ENCODE measurements at regions not wholly inside any gene's neighbourhood (a gene's known extent, or its start where the extent isn't known, plus 50 kb on each side); places are given as distances from the start of the nearest gene placed in this dataset.
A peak's percentile ranks its signal among the peaks of the same experiment; 100 is the strongest.

DNA sequence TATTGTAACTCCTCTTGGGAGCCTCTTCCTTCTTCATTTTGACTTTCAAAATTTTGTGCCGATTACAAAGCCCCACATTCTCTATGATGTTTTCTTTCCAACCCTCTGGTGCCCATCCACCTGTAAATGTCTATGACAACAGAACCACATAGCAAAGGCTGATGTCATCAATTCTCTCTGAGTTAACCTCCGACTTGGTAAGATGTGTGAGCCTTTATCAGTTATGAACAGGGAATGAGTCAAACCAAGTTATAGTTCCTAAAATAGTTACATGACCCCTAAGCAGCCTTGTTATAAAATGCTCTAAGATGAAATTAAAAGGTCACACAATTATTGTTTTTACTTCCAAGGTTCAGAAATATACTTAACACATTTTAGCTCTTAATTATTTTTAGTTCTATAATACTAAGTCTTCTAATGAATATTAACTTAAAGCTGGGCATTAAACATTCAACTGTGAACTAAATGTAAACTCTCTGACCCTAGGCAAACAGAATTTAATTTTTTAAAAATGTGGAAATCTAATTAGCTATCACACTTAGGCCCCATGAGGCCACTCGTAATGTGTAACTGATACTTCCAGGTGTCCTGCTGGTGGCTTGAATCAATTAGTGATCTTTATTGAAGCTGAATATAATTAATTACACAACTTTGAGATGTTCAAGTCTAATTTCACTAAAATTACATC, 102.3 kb upstream of the CYRIA start:
- no peak overlapping the region for H3K4me3 ChIP-seq (ENCODE audit: low read length)
- TF ChIP-seq, protein P1, sequence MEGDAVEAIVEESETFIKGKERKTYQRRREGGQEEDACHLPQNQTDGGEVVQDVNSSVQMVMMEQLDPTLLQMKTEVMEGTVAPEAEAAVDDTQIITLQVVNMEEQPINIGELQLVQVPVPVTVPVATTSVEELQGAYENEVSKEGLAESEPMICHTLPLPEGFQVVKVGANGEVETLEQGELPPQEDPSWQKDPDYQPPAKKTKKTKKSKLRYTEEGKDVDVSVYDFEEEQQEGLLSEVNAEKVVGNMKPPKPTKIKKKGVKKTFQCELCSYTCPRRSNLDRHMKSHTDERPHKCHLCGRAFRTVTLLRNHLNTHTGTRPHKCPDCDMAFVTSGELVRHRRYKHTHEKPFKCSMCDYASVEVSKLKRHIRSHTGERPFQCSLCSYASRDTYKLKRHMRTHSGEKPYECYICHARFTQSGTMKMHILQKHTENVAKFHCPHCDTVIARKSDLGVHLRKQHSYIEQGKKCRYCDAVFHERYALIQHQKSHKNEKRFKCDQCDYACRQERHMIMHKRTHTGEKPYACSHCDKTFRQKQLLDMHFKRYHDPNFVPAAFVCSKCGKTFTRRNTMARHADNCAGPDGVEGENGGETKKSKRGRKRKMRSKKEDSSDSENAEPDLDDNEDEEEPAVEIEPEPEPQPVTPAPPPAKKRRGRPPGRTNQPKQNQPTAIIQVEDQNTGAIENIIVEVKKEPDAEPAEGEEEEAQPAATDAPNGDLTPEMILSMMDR (IDR thresholded peaks at IDR 0.05; ENCODE audit: insufficient read depth, low read depth, low read length, missing control alignments), result no peak
- no peak for DNase-seq (ENCODE audit: low read depth)

DNA sequence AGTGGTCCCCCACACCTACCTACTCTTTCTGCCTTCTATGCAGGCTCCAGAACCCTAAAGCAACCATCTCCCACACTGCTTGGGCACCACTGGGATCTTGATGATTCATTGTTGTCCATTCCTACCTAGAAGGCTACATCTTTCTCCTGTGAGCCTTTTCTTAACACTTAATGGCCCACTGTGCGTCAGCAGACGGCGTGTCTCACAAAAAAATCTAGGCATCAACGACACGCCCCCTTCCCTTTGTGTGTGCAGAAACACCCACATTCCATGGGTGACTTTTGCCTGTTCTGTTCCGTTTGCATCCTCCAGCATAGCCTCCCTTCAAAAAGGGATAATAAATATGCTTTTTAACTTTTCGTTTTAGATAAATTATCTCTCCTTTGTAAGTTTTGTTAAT, 99.7 kb upstream of the CYRIA start:
- TF ChIP-seq, protein P1 (IDR thresholded peaks at IDR 0.05; ENCODE audit: insufficient read depth, low read depth, low read length, missing control alignments), result no peak
- no peak overlapping the region for H3K4me3 ChIP-seq (ENCODE audit: low read length)
- peak; percentile 53 for DNase-seq (ENCODE audit: low read depth)

DNA sequence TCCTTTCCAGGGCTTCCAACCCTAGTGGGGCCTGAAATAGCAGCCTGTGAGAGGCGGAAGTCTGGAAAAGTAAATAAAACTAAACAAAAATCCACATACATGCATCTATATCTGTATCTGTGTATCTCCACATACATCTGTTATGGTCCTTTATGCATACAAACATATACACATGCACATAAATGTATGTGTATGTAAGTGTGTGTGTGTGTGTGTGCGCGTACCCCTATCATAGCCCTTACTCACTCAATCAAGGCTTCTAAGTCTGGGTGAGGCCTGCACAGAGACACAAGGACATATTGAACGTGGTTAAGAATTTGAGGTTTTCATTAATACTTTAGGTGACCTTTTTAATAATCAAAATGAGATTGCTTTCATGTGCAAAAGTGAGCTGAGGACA, 98.9 kb upstream of the CYRIA start:
- DNase-seq (ENCODE audit: low read depth), result no peak
- TF ChIP-seq, protein P1 (IDR thresholded peaks at IDR 0.05; ENCODE audit: insufficient read depth, low read depth, low read length, missing control alignments), result no peak
- H3K4me3 ChIP-seq (ENCODE audit: low read length), result no peak overlapping the region

DNA sequence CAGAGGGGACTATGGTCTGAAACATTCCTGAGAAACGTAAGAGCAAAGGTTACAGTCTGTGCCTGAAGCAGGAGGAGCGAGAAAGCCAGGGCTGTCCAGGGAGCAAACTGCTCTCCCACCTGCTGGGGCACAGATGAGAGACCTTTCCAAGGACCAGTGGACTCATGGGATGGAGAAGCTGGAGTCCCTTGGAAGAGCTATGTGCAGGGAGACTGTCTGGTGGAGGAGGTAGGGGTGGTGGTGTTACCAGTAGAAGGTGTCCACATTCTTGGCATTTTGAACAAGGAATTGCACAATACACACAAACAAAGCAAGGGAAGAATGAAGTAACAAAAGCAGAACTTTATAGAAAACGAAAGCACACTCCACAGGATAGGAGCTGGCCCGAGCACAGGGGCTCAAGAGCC, 97.9 kb upstream of the CYRIA start:
- TF ChIP-seq, protein P1 (IDR thresholded peaks at IDR 0.05; ENCODE audit: insufficient read depth, low read depth, low read length, missing control alignments), result no peak
- peak; percentile 27 for DNase-seq (ENCODE audit: low read depth)
- H3K4me3 ChIP-seq (ENCODE audit: low read length), result no peak overlapping the region

DNA sequence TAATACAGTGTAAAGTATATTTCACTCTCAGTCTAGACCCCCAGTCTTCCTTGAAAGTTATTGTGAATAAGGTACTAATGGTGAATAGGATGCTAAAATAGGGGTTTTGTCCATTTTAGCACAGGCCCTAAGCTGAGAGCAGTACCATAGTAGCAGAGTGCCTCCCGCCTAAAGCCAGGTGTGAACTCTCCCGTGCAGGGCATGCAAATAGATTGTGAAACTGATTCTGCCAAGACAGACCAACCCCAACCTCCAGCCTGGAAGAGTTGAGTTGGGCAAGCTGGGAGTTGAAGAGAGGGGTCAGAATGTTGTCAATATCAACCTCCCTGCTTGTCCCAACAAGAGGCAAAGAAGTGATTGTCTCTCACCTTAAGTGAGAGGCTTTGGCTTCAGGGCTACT, 97.4 kb upstream of the CYRIA start:
- DNase-seq (ENCODE audit: low read depth), result peak; percentile 9
- TF ChIP-seq, protein P1 (IDR thresholded peaks at IDR 0.05; ENCODE audit: insufficient read depth, low read depth, low read length, missing control alignments), result no peak
- H3K4me3 ChIP-seq (ENCODE audit: low read length), result no peak overlapping the region

DNA sequence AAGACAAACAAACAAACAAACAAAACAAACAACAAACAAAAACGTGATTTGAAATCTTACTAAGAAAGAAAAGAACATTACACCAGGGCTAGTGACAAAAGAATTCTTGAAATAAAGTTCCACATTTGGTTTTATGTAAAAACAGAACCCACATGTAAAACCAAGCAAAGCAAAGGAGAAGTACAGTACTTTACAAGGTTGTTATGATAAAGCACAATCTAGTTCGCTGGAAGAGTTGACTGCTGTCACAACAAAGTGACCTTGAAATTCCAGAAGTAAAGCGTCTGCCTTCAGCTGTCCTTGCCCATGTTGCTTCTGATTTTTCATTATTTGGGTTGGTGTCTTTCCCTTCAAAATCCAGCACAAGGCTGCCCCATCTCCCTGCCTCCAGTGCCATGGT, 94.8 kb upstream of the CYRIA start:
- TF ChIP-seq, protein P1 (IDR thresholded peaks at IDR 0.05; ENCODE audit: insufficient read depth, low read depth, low read length, missing control alignments), result no peak
- no peak for DNase-seq (ENCODE audit: low read depth)
- no peak overlapping the region for H3K4me3 ChIP-seq (ENCODE audit: low read length)
